GM21447 (cell line): ENCODE measurements at regions not wholly inside any gene's neighbourhood (a gene's known extent, or its start where the extent isn't known, plus 50 kb on each side); places are given as distances from the start of the nearest gene placed in this dataset.
A peak's percentile ranks its signal among the peaks of the same experiment; 100 is the strongest.

Source experiments
- ATAC-seq: cut with Tn5 transposase; IDR thresholded peaks from one replicate; pipeline ENCODE4 v1.9.1; 2021; ENCODE audit not compliant: unreplicated experiment

DNA sequence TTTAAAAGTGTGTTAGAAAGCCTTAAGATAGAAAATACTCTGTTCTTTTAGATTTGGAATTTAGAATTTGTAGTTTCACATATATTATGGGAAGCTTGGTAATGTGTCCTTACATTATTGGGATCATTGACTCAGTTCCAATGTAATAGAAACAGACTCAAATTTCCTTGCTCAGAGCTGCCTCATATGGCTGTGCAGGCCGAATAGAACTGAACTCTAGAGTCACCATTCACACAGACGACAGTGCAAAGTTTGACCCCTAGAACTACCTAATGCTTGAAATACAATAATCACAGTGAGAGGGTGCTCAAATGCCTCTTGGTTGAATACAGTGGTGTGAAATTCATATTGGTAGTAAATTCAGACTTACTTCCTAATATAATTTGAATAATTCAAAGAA is 482.7 kb upstream of the CITED2 start:
- no peak for ATAC-seq

DNA sequence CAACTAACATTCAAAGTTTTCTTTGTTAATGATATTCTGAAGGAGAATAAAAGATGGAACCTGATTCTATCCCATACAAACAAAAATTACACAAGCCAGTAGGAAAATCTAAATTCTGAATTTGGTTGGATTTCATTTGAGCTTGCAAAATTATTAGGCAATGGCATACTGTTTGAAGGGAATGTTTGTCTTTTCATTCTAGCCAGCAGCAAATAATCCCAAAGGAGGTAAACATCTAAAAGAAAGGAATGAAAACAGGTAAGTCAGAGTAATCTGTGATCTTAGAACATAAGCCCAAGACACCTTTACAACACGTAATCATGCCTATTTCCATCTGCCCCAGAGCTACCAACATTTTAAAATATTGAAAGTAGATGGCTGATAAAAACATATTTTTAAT is 482.1 kb upstream of the CITED2 start:
- ATAC-seq, result no peak

DNA sequence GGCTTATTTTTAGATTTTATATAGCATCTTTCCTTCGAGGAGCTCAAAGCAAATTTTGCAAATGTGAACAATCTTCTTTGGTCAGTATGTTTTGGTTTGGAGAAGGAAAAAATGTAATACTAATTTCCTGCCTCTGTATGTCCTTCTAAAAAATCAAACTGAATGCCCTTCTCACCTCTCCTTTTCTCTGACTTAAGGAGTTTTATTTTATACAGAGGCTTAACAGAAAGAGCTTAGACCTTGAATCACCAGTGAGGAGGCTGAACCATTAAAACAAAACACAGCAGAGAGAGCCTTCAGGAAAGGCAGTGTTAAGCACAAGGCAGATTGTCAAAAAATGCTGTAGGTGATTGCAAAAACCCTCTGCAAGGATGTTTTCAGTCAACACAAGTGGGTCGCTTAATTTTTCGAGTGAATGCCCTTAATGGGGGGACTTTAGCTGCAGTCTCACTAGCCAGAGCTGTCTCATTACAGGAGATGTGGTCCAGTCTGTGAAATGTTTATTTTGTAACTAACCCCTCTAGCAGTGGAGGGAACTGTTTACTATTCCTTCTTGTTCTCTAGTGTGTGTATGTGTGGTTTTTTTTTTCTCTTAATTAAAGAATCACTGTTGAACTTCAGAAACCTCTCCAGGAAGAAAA is 481.3 kb upstream of the CITED2 start:
- no peak for ATAC-seq

DNA sequence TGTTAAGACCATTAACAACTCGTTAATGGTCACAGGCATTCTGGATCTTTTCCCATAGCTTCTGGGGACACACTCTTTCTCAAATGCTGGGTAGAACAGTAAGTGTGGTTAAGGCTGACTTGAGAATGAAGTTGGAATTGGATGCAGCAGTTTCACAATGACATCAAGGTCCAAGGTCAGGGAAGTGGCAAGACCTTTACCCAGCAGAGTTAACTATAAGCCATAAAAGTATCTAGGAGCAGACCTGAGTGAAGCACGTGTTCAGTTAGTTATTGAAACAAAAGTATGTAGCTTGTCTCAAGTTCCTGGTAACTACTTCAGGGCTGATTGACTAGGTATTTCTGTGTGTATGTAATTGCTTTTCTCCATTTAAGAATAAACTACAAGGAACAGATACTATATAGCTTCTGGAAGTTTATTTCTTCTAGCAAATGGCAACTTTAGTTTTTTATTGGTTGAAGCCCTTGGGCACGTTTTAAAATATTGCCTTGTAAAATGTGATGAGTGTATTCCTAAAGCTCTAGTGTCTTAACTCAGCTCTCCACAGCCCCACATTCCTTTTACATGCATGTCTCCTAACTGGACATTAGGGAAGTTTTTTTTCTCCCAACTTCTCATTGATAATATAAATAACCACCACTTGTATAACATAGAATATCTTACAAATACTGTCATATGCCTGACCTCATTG is 479.0 kb upstream of the CITED2 start:
- ATAC-seq, result no peak

DNA sequence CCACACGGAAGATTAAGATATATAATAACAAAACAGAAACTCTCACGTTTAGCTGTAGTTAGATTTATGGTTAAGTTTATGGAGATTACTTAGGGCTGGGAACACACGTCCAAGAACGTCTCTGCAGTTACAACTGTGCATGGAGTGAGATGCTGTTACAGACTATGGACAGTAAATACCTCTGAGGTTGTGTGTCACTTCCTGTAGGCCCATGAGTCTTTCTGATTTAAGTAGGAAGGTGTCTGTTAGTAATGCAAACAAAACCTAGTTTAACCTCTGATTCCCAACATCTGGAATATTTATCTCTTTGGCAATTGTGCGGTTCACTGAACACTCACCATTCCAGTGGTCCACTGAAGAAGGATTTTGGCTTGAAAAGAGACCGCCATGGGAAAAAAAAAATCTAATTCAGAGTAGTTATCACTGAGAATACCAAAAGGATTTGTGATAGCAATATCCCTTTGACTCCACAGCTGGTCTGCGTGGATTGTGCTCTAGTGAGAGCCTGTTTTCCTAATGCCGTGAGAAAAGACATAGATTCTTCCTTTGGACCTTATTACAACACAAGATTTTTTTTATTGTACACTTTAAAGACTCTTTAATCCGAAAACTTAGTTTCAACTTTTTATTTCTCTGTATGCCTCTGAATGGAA is 478.2 kb upstream of the CITED2 start:
- ATAC-seq, result no peak

DNA sequence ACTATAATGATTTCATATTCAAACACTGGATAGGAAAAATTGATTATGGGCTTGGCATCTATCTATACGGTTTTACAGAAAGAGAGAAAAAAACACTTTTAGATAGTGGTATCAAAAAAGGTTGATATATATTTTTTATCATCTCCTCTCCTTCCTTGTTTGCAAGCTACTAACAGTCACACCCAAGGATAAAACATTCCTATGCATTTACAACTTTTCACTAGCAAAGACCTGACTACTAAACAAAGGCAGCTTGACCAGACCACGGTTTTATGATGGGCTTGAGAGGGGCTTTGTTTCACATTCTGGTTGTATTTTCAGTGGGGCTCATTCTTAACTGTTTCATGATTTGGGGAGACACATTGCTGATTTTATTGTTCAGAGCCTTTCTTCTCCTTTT is 477.6 kb upstream of the CITED2 start:
- ATAC-seq, result no peak

- no peak for ATAC-seq
Measured at GRCh38 chr6:139851206-139851605, 476.8 kb upstream of the CITED2 start.

DNA sequence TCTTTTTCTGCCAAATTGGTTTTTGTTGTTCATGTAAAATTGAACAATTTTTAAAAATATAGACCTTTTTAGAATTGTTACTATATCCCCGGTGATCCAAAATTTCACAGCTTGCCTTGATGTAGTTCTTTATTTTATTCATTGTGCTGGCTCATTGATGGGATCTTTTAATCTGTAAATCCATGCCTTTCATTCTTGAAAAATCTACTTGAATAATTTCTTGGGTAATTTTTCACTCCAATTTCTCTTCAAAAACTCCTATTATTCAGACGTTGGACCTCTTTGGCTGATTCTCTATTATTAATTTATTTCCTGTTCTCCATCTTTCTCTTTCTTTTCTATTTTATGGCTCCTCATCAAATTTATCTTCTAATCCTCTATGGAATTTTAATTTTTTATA is 476.1 kb upstream of the CITED2 start:
- no peak for ATAC-seq

DNA sequence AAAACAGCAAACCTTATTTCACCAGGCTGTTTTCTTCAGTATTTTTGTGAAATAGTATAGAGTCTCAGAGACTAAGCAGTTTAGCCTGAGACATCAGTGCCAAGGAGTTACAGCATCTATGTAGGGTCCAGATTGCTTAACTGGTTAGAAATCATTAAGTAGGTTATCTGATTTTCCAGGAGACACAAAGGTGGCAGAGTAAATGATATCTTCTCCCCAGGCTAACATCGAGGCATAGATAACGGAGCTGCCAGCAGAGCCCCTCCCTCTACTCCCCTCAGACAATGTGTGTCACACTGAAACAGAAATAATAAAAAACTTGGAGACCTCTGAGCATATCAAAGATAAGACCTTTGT is 473.0 kb upstream of the CITED2 start:
- ATAC-seq, result no peak

- ATAC-seq, result no peak
Measured at GRCh38 chr6:139846538-139847456, 472.3 kb upstream of the CITED2 start.

GRCh38 chr6:139844907-139845306 is 470.5 kb upstream of the CITED2 start:
- ATAC-seq, result no peak

GRCh38 chr6:139841794-139842215 is 467.4 kb upstream of the CITED2 start:
- peak; percentile 88 for ATAC-seq

DNA sequence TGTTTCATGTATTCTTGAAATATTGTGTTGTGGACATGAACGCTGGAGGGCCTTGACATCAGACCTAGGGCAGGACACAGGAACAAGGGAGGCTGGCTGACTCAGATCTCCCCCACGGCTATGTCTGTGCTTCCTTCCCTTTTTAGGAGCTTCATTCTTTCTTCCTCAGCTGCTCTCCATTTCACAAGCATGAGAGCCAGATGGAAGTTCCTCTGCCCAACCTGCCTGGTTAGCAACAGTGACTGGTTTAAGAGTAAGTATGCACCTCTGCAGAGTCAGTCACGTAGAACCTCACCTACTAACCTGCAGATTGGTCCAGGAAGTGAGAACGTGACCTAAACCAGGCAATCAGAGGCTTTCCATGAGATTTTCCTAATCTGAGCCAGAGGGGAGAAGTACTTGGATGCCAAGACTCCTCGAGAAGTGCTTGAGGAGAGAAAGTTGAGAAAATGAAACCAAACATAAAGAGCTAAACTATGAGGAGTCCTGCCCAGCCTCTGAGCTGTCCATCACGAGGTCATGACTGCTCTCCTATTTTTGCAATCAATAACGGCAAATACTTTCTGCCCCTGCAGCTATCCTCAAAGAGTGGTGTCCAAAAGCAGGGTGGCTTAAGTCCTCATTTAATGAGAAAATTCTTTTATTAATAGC is 465.2 kb upstream of the CITED2 start:
- no peak for ATAC-seq

- no peak for ATAC-seq
Measured at GRCh38 chr6:139834232-139834631, 459.8 kb upstream of the CITED2 start.

DNA sequence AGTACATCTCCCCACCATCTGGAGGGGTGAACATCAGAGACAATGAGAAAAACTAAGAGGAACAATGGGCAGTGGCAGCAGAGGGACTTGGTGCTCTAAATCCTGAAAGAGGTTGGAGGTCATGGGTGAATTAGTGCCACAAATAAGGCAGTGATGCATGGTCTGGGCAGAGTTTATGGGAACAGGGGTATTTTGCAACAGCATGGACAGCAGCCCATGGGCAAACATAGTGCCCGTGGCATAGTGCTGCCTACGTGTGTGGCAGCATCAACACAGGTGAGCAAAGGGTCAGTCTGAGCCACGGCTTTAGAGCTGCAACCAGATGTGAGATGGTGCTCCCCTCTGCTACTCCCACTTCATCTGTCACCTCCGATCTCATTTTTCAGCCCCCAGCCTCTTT is 459.1 kb upstream of the CITED2 start:
- ATAC-seq, result no peak

DNA sequence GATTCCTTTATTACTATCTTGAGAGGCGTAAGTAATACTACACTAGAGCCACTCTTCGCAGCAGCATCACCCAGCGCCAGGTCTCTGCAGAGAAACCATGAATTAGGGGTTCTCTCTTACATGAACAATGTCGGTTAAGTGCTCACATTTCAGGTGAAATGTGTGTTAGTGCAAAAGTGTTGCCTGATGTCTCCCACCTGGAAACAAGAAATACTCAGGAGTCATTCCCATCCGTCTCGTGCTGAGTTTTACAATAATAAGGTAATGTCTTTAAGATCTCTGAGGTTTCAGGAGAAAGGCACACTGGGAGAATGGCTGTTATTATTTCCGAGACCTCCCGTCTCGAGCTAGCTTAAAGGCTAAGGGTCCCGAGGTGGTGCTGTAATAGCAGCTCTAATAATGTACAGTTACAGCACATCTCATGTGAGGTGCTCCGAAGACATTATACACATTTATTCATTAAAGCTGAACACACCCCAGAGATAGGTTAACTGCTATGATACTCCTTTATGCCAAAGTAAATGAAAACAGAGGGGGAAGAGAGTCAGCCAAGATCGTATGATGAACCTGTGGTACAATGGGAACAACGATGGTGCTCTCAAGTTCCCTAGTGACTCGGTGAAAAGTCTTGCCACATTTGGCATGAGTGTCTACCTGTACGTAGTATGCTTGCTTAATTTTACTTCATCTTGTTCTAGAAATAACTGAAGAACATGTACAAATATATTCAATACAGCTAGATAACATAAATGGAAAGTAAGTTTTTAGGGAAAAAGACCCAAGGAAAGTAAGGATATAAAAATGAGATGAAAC is 458.3 kb upstream of the CITED2 start:
- no peak for ATAC-seq

GRCh38 chr6:139829576-139829975 is 455.1 kb upstream of the CITED2 start:
- ATAC-seq, result no peak

GRCh38 chr6:139828751-139829519 is 454.5 kb upstream of the CITED2 start:
- ATAC-seq, result no peak

DNA sequence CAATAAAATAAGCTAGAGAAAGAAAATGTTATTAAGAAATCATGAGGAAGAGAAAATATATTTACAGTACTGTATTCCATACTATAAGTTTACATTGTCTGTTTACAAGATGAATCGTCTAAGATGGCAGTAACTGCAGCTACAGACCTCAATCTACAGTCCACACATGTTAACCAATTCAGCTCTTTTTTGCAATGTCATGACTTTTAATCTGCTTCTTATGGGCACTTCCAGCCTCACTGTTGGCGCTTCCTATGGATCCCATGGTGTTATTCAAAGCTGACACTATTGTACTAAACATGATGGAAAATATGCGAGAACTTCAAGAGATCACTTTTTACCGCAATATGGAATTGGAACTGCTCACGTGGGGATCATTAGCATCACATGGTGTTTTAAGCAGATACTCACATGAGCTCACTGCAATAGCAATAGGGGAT is 451.5 kb upstream of the CITED2 start:
- ATAC-seq, result no peak
